HG02610 (cell line): ENCODE measurements at regions not wholly inside any gene's neighbourhood (a gene's known extent, or its start where the extent isn't known, plus 50 kb on each side); places are given as distances from the start of the nearest gene placed in this dataset.
"Not testable (repeated sequence)": the region's sequence is repeated elsewhere in the genome, so short reads cannot be mapped to it uniquely, and the experiment has no call there.

ENCODE experiments used
- ATAC-seq: cut with Tn5 transposase; IDR thresholded peaks from one replicate; pipeline ENCODE4 v1.9.1; 2021; ENCODE audit warnings: mild to moderate bottlenecking, moderate library complexity; ENCODE audit not compliant: unreplicated experiment

- no peak for ATAC-seq
Observed at GRCh38 chr3:39558775-39559306, 91.4 kb downstream of the MOBP start.

GRCh38 chr3:39559543-39559942, 92.1 kb downstream of the MOBP start:
- ATAC-seq = no peak

GRCh38 chr3:39568508-39568907, 101.0 kb downstream of the MOBP start:
- no peak for ATAC-seq

GRCh38 chr3:39569095-39569494, 101.6 kb downstream of the MOBP start:
- no peak for ATAC-seq

GRCh38 chr3:39573392-39573791, 105.9 kb downstream of the MOBP start:
- ATAC-seq = no peak

GRCh38 chr3:39577541-39577940, 110.1 kb downstream of the MOBP start:
- no peak for ATAC-seq

GRCh38 chr3:39586215-39586614, 118.7 kb downstream of the MOBP start:
- ATAC-seq = not testable (repeated sequence)

- ATAC-seq = no peak
Observed at GRCh38 chr3:39587113-39587512, 119.6 kb downstream of the MOBP start.

- no peak for ATAC-seq
Observed at GRCh38 chr3:39590806-39591205, 123.3 kb downstream of the MOBP start.

- no peak for ATAC-seq
Observed at GRCh38 chr3:39592311-39593050, 125.0 kb downstream of the MOBP start.

GRCh38 chr3:39593341-39593740, 125.9 kb downstream of the MOBP start:
- no peak for ATAC-seq

GRCh38 chr3:39601241-39601640, 133.8 kb downstream of the MOBP start:
- no peak for ATAC-seq

- no peak for ATAC-seq
Observed at GRCh38 chr3:39605837-39606236, 138.4 kb downstream of the MOBP start.

GRCh38 chr3:39626198-39626597, 158.7 kb downstream of the MOBP start:
- no peak for ATAC-seq

- ATAC-seq = no peak
Observed at GRCh38 chr3:39631136-39631535, 163.7 kb downstream of the MOBP start.

GRCh38 chr3:39637807-39638206, 170.3 kb downstream of the MOBP start:
- ATAC-seq = no peak

- ATAC-seq = no peak
Observed at GRCh38 chr3:39638301-39638700, 170.8 kb downstream of the MOBP start.

- no peak for ATAC-seq
Observed at GRCh38 chr3:39639344-39640236, 169.8 kb upstream of the MYRIP start.

- ATAC-seq = no peak
Observed at GRCh38 chr3:39641274-39641673, 168.1 kb upstream of the MYRIP start.

- no peak for ATAC-seq
Observed at GRCh38 chr3:39644176-39644575, 165.2 kb upstream of the MYRIP start.

GRCh38 chr3:39651256-39651655, 158.2 kb upstream of the MYRIP start:
- not testable (repeated sequence) for ATAC-seq
